IMR-90 (cell line): ENCODE measurements at regions not wholly inside any gene's neighbourhood (a gene's known extent, or its start where the extent isn't known, plus 50 kb on each side); places are given as distances from the start of the nearest gene placed in this dataset.

Source experiments
- ATAC-seq: fragments of 200-7000 bp; cut with Tn5 transposase; 2 replicates; pipeline ENCODE4 v1.9.1; 2020; ENCODE audit warnings: low read depth, mild to moderate bottlenecking, moderate library complexity
- BruUV-seq: library from RNA; stranded (reverse); fragments of 400-500 nt; replicated peaks from 2 replicates; lab custom pipeline; 2021; lab: Mats Ljungman, UMichigan
- CTCF ChIA-PET: fragments of 300-600 bp; formaldehyde crosslinking; extraction: SDS; loops from one replicate; lab custom pipeline; 2021; ENCODE audit warnings: antibody characterized with exemption; lab: Yijun Ruan, JAX
- POLR2A ChIA-PET: fragments of 300-600 bp; sonication (Branson Sonifier 250); formaldehyde crosslinking; loops from one replicate; lab custom pipeline; 2022; ENCODE audit warnings: antibody characterized with exemption; ENCODE audit not compliant: unreplicated experiment; lab: Charles Lee
- DNase-seq: peaks from one replicate; pipeline ENCODE4 v3.0.0; 2013
- H2AFZ ChIP-seq: replicated peaks from 2 replicates; pipeline ENCODE3; 2013; ENCODE audit warnings: low read length, mild to moderate bottlenecking; ENCODE audit not compliant: poor library complexity
- H2AK5ac ChIP-seq: 2 replicates; pipeline ENCODE4 v1.6.1; 2013; ENCODE audit warnings: low read depth, low read length, inconsistent platforms
- H2AK9ac ChIP-seq: replicated peaks from 2 replicates; pipeline ENCODE3; 2013; ENCODE audit warnings: mild to moderate bottlenecking, low read depth, low read length, moderate library complexity; ENCODE audit not compliant: poor library complexity
- H2BK120ac ChIP-seq: 2 replicates; pipeline ENCODE4 v1.6.1; 2013; ENCODE audit warnings: low read depth, low read length, inconsistent platforms
- H2BK15ac ChIP-seq: 3 replicates; pipeline ENCODE4 v1.6.1; 2013; ENCODE audit warnings: low read depth, low read length, inconsistent platforms
- H2BK20ac ChIP-seq: 2 replicates; pipeline ENCODE4 v1.6.1; 2013; ENCODE audit warnings: low read depth, mild to moderate bottlenecking, inconsistent platforms, low read length, moderate library complexity
- H2BK5ac ChIP-seq: 2 replicates; pipeline ENCODE4 v1.6.1; 2013; ENCODE audit warnings: mild to moderate bottlenecking, low read depth, low read length, inconsistent platforms; ENCODE audit not compliant: poor library complexity, severe bottlenecking
- H3K14ac ChIP-seq: replicated peaks from 2 replicates; pipeline ENCODE4 v1.6.1; 2013; ENCODE audit warnings: low read depth, low read length, inconsistent platforms
- H3K18ac ChIP-seq: 2 replicates; pipeline ENCODE4 v1.6.1; 2013; ENCODE audit warnings: low read depth, low read length, control low read depth
- H3K23ac ChIP-seq: 2 replicates; pipeline ENCODE4 v1.6.1; 2013; ENCODE audit warnings: low read depth, low read length, inconsistent platforms
- H3K27ac ChIP-seq: 2 replicates; pipeline ENCODE4 v1.5.1; 2013; ENCODE audit warnings: mild to moderate bottlenecking, control low read depth, low read length; ENCODE audit not compliant: insufficient read depth
- H3K27me3 ChIP-seq: 2 replicates; pipeline ENCODE4 v1.6.1; 2013; ENCODE audit warnings: low read length; ENCODE audit not compliant: control insufficient read depth, insufficient read depth
- H3K36me3 ChIP-seq: 2 replicates; pipeline ENCODE4 v1.6.1; 2013; ENCODE audit warnings: low read length, mixed read lengths; ENCODE audit not compliant: control insufficient read depth, insufficient read depth
- H3K4ac ChIP-seq: 2 replicates; pipeline ENCODE4 v1.6.1; 2013; ENCODE audit warnings: low read depth, low read length, inconsistent platforms
- H3K4me1 ChIP-seq: 2 replicates; pipeline ENCODE4 v1.6.1; 2013; ENCODE audit warnings: low read length, mixed read lengths; ENCODE audit not compliant: control insufficient read depth, insufficient read depth
- H3K4me2 ChIP-seq: 2 replicates; pipeline ENCODE4 v1.6.1; 2013; ENCODE audit warnings: low read depth, mild to moderate bottlenecking, control low read depth, low read length, moderate library complexity
- H3K4me3 ChIP-seq: 2 replicates; pipeline ENCODE4 v1.5.1; 2013; ENCODE audit warnings: low read depth, mild to moderate bottlenecking, control low read depth, low read length, moderate library complexity; ENCODE audit not compliant: insufficient read depth
- H3K56ac ChIP-seq: 2 replicates; pipeline ENCODE4 v1.6.1; 2013; ENCODE audit warnings: low read length, inconsistent platforms; ENCODE audit not compliant: insufficient read depth; ENCODE audit errors: extremely low read depth
- H3K79me1 ChIP-seq, 2 experiments: 2 replicates each; pipeline ENCODE4 v1.6.1; 2013; ENCODE audit warnings: low read length in 2 of 2, inconsistent platforms in 1 of 2, low read depth in 1 of 2
- H3K9ac ChIP-seq: 2 replicates; pipeline ENCODE4 v1.6.1; 2013; ENCODE audit warnings: low read depth, low read length, control low read depth
- H3K9me1 ChIP-seq: 2 replicates; pipeline ENCODE4 v1.6.1; 2013; ENCODE audit warnings: low read length, inconsistent platforms; ENCODE audit not compliant: insufficient read depth
- H3K9me3 ChIP-seq: 2 replicates; pipeline ENCODE4 v1.6.1; 2013; ENCODE audit warnings: low read length; ENCODE audit not compliant: control insufficient read depth, insufficient read depth
- H4K20me1 ChIP-seq: 2 replicates; pipeline ENCODE4 v1.6.1; 2013; ENCODE audit warnings: low read length, inconsistent platforms; ENCODE audit not compliant: insufficient read depth
- H4K5ac ChIP-seq: 2 replicates; pipeline ENCODE4 v1.6.1; 2013; ENCODE audit warnings: mild to moderate bottlenecking, low read depth, low read length, control low read depth
- H4K8ac ChIP-seq, 2 experiments: 2 replicates each; pipeline ENCODE4 v1.6.1; 2013; ENCODE audit warnings: low read depth in 2 of 2, low read length in 2 of 2, control low read depth in 1 of 2, inconsistent platforms in 1 of 2
- H4K91ac ChIP-seq: 2 replicates; pipeline ENCODE4 v1.6.1; 2013; ENCODE audit warnings: low read depth, low read length, inconsistent platforms; ENCODE audit not compliant: insufficient read depth
- CEBPB ChIP-seq: IDR thresholded peaks from 2 replicates; pipeline ENCODE4 v1.6.1; 2012; ENCODE audit warnings: low read depth, low read length, improper control_type of control experiment
- CTCF ChIP-seq: conservative IDR thresholded peaks from 2 replicates; pipeline ENCODE4 v1.5.1; 2012; ENCODE audit warnings: mild to moderate bottlenecking, low read depth, low read length, improper control_type of control experiment
- ELK1 ChIP-seq: fragments of 150-350 bp; IDR thresholded peaks from 2 replicates; pipeline ENCODE4 v1.6.1; 2016; ENCODE audit warnings: low read depth, mild to moderate bottlenecking, low read length, moderate library complexity, borderline replicate concordance
- FOS ChIP-seq: fragments of 150-350 bp; IDR thresholded peaks from 2 replicates; pipeline ENCODE4 v1.6.1; 2016; ENCODE audit warnings: low read depth, low read length
- MAZ ChIP-seq: IDR thresholded peaks from 2 replicates; pipeline ENCODE4 v1.6.1; 2012; ENCODE audit warnings: low read depth, mild to moderate bottlenecking, low read length, improper control_type of control experiment, moderate library complexity, borderline replicate concordance
- MXI1 ChIP-seq: IDR thresholded peaks from 2 replicates; pipeline ENCODE4 v1.6.1; 2012; ENCODE audit warnings: low read depth, mild to moderate bottlenecking, low read length, moderate library complexity, borderline replicate concordance
- NFE2L2 ChIP-seq: fragments of 150-350 bp; IDR thresholded peaks from 2 replicates; pipeline ENCODE4 v1.6.1; 2016; ENCODE audit warnings: low read depth, mild to moderate bottlenecking, low read length
- POLR2A ChIP-seq: IDR thresholded peaks from 2 replicates; pipeline ENCODE4 v1.6.1; 2012; ENCODE audit warnings: mild to moderate bottlenecking, low read depth, low read length
- RFX5 ChIP-seq: IDR thresholded peaks from 2 replicates; pipeline ENCODE4 v1.8.0; 2012; ENCODE audit warnings: low read depth, mild to moderate bottlenecking, low read length, moderate library complexity
- SMC3 ChIP-seq: fragments of 150-350 bp; IDR thresholded peaks from 2 replicates; pipeline ENCODE4 v1.6.1; 2016; ENCODE audit warnings: low read depth, mild to moderate bottlenecking, antibody characterized with exemption, low read length, moderate library complexity
- USF2 ChIP-seq: fragments of 150-350 bp; IDR thresholded peaks from 2 replicates; pipeline ENCODE4 v1.6.1; 2017; ENCODE audit warnings: mild to moderate bottlenecking, antibody characterized with exemption, low read length, low read depth
- WGBS, 2 experiments: methylation state at CpG; one replicate each; pipeline versions ENCODE4 v1.1.5 to v1.1.7; 2013; ENCODE audit warnings: missing lambda C conversion rate in 2 of 2; ENCODE audit not compliant: insufficient read length in 1 of 2; ENCODE audit errors: extremely low coverage in 2 of 2; 5-methylcytosine and 5-hydroxymethylcytosine counted together
- dilution Hi-C: fragments of 300-500 bp; cut with HindIII; formaldehyde crosslinking; loops from one replicate; pipeline ENCODE4 v1.14.3; 2018; ENCODE audit warnings: low sequenced_read_pairs; ENCODE audit not compliant: unreplicated experiment
- in situ Hi-C: fragments of 300-500 bp; cut with MboI; formaldehyde crosslinking; loops from 3 replicates; pipeline ENCODE4 v1.14.3; 2019; ENCODE audit warnings: low sequenced_read_pairs, inconsistent platforms, mixed read lengths
- intact Hi-C: fragments of 100-400 bp; cut with micrococcal nuclease; formaldehyde crosslinking; loops from 2 replicates; pipeline ENCODE4 v1.10.0; 2022

GRCh38 chr11:130722401-130722800 is 193.9 kb downstream of the SNX19 start:
- ATAC-seq (no peak), DNase-seq (no peak)
- no peaks in the 10 kb centered on the region for H3K9me3 ChIP-seq
- no peak overlapping the region for H3K23ac ChIP-seq
- peaks cover 22% of the 10 kb centered on the region for H3K9me1 ChIP-seq
- no peak overlapping the region for H2AK9ac ChIP-seq
- no peak overlapping the region for H3K4me2 ChIP-seq
- no peaks in the 10 kb centered on the region for H3K36me3 ChIP-seq
- H2BK120ac ChIP-seq = peak overlapping the region; percentile 52; the same call in 1 of the 2 replicates
- dilution Hi-C loops = no loop called here
- H2BK15ac ChIP-seq = no peak overlapping the region
- H2AK5ac ChIP-seq = no peak overlapping the region
- CTCF ChIA-PET = no interaction called here
- no peak overlapping the region for H2AFZ ChIP-seq
- H3K4ac ChIP-seq = no peak overlapping the region
- H4K8ac ChIP-seq = no peak overlapping the region
- no peak overlapping the region for H2BK20ac ChIP-seq
- intact Hi-C loops = no loop called here
- TF ChIP-seq ELK1 (no peak), MAZ (no peak), CTCF (no peak), NFE2L2 (no peak), FOS (no peak), USF2 (no peak), POLR2A (no peak), MXI1 (no peak), CEBPB (no peak), RFX5 (no peak), SMC3 (no peak)
- H3K4me1 ChIP-seq = peaks cover 28% of the 10 kb centered on the region
- POLR2A ChIA-PET = no interaction called here
- H3K14ac ChIP-seq = no peak overlapping the region
- H3K79me1 ChIP-seq = no peaks in the 10 kb centered on the region
- H3K4me3 ChIP-seq = no peak overlapping the region
- WGBS, 2 experiments = 100% methylated on average over 1 of the region's 4 CpGs; no CpG with 5 or more reads in 1 of the 2 experiments
- H3K56ac ChIP-seq = no peak overlapping the region
- H2BK5ac ChIP-seq = no peak overlapping the region
- H3K27ac ChIP-seq = no peak overlapping the region
- no peaks in the 10 kb centered on the region for H3K27me3 ChIP-seq
- H4K91ac ChIP-seq = no peak overlapping the region
- H3K18ac ChIP-seq = no peak overlapping the region
- H3K9ac ChIP-seq = no peak overlapping the region
- H4K5ac ChIP-seq = no peak overlapping the region
- BruUV-seq = no TSS peak
- in situ Hi-C loops = no loop called here
- H4K20me1 ChIP-seq = no peaks in the 10 kb centered on the region
